ENCODE measurements at regions not wholly inside any gene's neighbourhood (a gene's known extent, or its start where the extent isn't known, plus 50 kb on each side); places are given as distances from the start of the nearest gene placed in this dataset.
"Not testable (repeated sequence)": the region's sequence is repeated elsewhere in the genome, so short reads cannot be mapped to it uniquely, and the experiment has no call there.

DNA sequence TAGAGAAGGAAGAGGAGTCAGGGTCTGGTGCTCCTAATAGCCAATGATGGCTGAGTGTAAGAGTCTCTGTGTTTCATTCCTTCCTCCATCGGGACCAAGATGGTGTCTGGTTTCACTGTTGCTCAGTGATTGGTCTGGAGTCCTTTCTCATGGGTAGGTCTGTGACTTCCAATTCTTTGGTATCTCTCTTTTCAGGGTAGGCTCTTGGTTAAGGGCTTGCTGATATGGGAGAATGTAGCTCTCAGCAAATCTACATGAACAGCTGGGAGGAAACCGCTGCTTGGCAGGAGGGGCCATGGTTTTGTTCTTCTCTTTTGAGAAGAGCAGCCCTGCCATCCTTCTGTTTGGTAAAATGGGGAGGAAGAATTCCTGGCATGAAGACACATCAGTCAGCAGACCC is 209.1 kb upstream of the PODXL start:
- Histone ChIP-seq H3K27ac (ENCODE audit: low read depth, low read length) (no peak overlapping the region), H3K36me3 (ENCODE audit: control insufficient read depth, insufficient read depth, low read length) (no peaks in the 10 kb centered on the region), H3K9ac (ENCODE audit: low read length) (no peak overlapping the region), H3K56ac (ENCODE audit: low read length) (no peak overlapping the region), H3K4me2 (ENCODE audit: low read length) (no peak overlapping the region), H3K23ac (ENCODE audit: low read length) (no peak overlapping the region), H3K79me2 (ENCODE audit: control insufficient read depth, insufficient read depth, low read length) (no peaks in the 10 kb centered on the region), H3K4me1 (ENCODE audit: control insufficient read depth, low read depth, low read length) (no peaks in the 10 kb centered on the region), H2BK5ac (ENCODE audit: low read length) (no peak overlapping the region), H3K4ac (ENCODE audit: low read depth, low read length) (no peak overlapping the region), H4K5ac (ENCODE audit: low read length) (no peak overlapping the region), H3K4me3 (ENCODE audit: low read length) (no peak overlapping the region), H2BK15ac (replicated peaks; ENCODE audit: low read depth) (no peak overlapping the region), H2BK120ac (ENCODE audit: low read depth, low read length) (no peak overlapping the region), H3K27me3 (ENCODE audit: insufficient read depth, low read length, poor library complexity) (peaks cover 2% of the 10 kb centered on the region), H2AK5ac (ENCODE audit: low read length) (no peak overlapping the region), H4K8ac (ENCODE audit: low read depth, low read length) (no peak overlapping the region), H3K18ac (ENCODE audit: low read length) (no peak overlapping the region), H3K79me1 (ENCODE audit: low read length) (no peaks in the 10 kb centered on the region)
- WGBS (ENCODE audit: extremely low coverage, insufficient coverage, low lambda C conversion rate): no CpG with 5 or more reads among the region's 2 CpGs
- peak; percentile 11 for DNase-seq

DNA sequence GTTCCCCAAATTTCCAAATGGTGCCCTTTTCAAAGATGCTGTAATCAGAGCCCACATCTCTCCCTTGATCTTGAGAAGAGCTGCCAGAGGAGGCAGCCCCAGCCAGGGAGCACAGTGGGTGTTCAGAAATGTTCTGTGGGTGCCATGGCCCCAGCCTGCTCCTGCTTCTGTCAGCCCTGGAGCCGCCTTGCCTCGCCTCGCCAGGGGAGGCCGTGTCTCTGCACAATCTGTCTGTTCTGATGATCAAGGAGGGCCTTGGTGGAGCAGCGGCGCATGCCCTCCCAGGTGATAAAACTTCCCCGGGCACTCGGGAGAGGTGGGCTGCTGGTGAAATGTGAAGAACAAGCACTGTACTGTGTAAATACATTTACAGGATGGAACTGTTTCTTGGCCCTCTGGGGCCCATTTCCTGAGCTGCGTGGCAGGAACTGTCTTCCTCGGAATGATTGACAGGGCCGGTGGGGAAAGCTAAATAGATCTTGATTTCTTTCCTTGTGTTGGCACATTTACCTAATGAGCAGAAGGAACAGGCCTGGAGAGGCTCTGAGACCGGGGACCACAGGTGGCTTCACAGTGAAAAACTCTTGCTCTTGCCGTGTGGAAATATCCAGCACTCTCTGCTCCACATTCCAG is 207.8 kb upstream of the PODXL start:
- H3K4me1 ChIP-seq (ENCODE audit: control insufficient read depth, low read depth, low read length): no peaks in the 10 kb centered on the region
- H2BK15ac ChIP-seq (replicated peaks; ENCODE audit: low read depth): no peak overlapping the region
- no peak overlapping the region for H3K18ac ChIP-seq (ENCODE audit: low read length)
- H3K56ac ChIP-seq (ENCODE audit: low read length): no peak overlapping the region
- H4K8ac ChIP-seq (ENCODE audit: low read depth, low read length): no peak overlapping the region
- no peak for DNase-seq
- H3K23ac ChIP-seq (ENCODE audit: low read length): no peak overlapping the region
- H3K4me2 ChIP-seq (ENCODE audit: low read length): no peak overlapping the region
- H3K27ac ChIP-seq (ENCODE audit: low read depth, low read length): no peak overlapping the region
- H4K5ac ChIP-seq (ENCODE audit: low read length): no peak overlapping the region
- no peak overlapping the region for H2AK5ac ChIP-seq (ENCODE audit: low read length)
- no peaks in the 10 kb centered on the region for H3K79me2 ChIP-seq (ENCODE audit: control insufficient read depth, insufficient read depth, low read length)
- H3K27me3 ChIP-seq (ENCODE audit: insufficient read depth, low read length, poor library complexity): peaks cover 2% of the 10 kb centered on the region
- no peaks in the 10 kb centered on the region for H3K79me1 ChIP-seq (ENCODE audit: low read length)
- H2BK5ac ChIP-seq (ENCODE audit: low read length): no peak overlapping the region
- no peak overlapping the region for H3K4ac ChIP-seq (ENCODE audit: low read depth, low read length)
- no peaks in the 10 kb centered on the region for H3K36me3 ChIP-seq (ENCODE audit: control insufficient read depth, insufficient read depth, low read length)
- no CpG with 5 or more reads among the region's 13 CpGs for WGBS (ENCODE audit: extremely low coverage, insufficient coverage, low lambda C conversion rate)
- H3K4me3 ChIP-seq (ENCODE audit: low read length): no peak overlapping the region
- H2BK120ac ChIP-seq (ENCODE audit: low read depth, low read length): no peak overlapping the region
- H3K9ac ChIP-seq (ENCODE audit: low read length): no peak overlapping the region

GRCh38 chr7:131762753-131763152 is 206.3 kb upstream of the PODXL start:
- Histone ChIP-seq H3K36me3 (ENCODE audit: control insufficient read depth, insufficient read depth, low read length) (no peaks in the 10 kb centered on the region), H3K4me2 (ENCODE audit: low read length) (no peak overlapping the region), H4K8ac (ENCODE audit: low read depth, low read length) (no peak overlapping the region), H3K9ac (ENCODE audit: low read length) (no peak overlapping the region), H4K5ac (ENCODE audit: low read length) (no peak overlapping the region), H3K79me2 (ENCODE audit: control insufficient read depth, insufficient read depth, low read length) (no peaks in the 10 kb centered on the region), H3K23ac (ENCODE audit: low read length) (no peak overlapping the region), H3K56ac (ENCODE audit: low read length) (no peak overlapping the region), H2BK120ac (ENCODE audit: low read depth, low read length) (no peak overlapping the region), H3K4me3 (ENCODE audit: low read length) (no peak overlapping the region), H2AK5ac (ENCODE audit: low read length) (no peak overlapping the region), H3K4me1 (ENCODE audit: control insufficient read depth, low read depth, low read length) (no peaks in the 10 kb centered on the region), H3K27me3 (ENCODE audit: insufficient read depth, low read length, poor library complexity) (peaks cover 2% of the 10 kb centered on the region), H3K27ac (ENCODE audit: low read depth, low read length) (no peak overlapping the region), H3K79me1 (ENCODE audit: low read length) (no peaks in the 10 kb centered on the region), H3K18ac (ENCODE audit: low read length) (no peak overlapping the region), H2BK5ac (ENCODE audit: low read length) (no peak overlapping the region), H2BK15ac (replicated peaks; ENCODE audit: low read depth) (no peak overlapping the region), H3K4ac (ENCODE audit: low read depth, low read length) (no peak overlapping the region)
- WGBS (ENCODE audit: extremely low coverage, insufficient coverage, low lambda C conversion rate): no CpG with 5 or more reads among the region's 2 CpGs
- DNase-seq: no peak

GRCh38 chr7:131755801-131756200 is 199.4 kb upstream of the PODXL start:
- not testable (repeated sequence) for H3K4me3 ChIP-seq (ENCODE audit: low read length); H3K23ac ChIP-seq (ENCODE audit: low read length); H3K79me1 ChIP-seq (ENCODE audit: low read length); H3K27me3 ChIP-seq (ENCODE audit: insufficient read depth, low read length, poor library complexity); H3K4me2 ChIP-seq (ENCODE audit: low read length); H4K5ac ChIP-seq (ENCODE audit: low read length); H3K18ac ChIP-seq (ENCODE audit: low read length); H3K9ac ChIP-seq (ENCODE audit: low read length); H3K36me3 ChIP-seq (ENCODE audit: control insufficient read depth, insufficient read depth, low read length); H2BK5ac ChIP-seq (ENCODE audit: low read length); H3K79me2 ChIP-seq (ENCODE audit: control insufficient read depth, insufficient read depth, low read length); H3K4me1 ChIP-seq (ENCODE audit: control insufficient read depth, low read depth, low read length); H3K4ac ChIP-seq (ENCODE audit: low read depth, low read length); H2BK120ac ChIP-seq (ENCODE audit: low read depth, low read length); H2BK15ac ChIP-seq (replicated peaks; ENCODE audit: low read depth); DNase-seq; H3K27ac ChIP-seq (ENCODE audit: low read depth, low read length); H4K8ac ChIP-seq (ENCODE audit: low read depth, low read length); H2AK5ac ChIP-seq (ENCODE audit: low read length); H3K56ac ChIP-seq (ENCODE audit: low read length)
- no CpG with 5 or more reads among the region's 28 CpGs for WGBS (ENCODE audit: extremely low coverage, insufficient coverage, low lambda C conversion rate)

GRCh38 chr7:131753620-131754222 is 197.3 kb upstream of the PODXL start:
- Histone ChIP-seq H4K8ac (ENCODE audit: low read depth, low read length) (no peak overlapping the region), H3K79me1 (ENCODE audit: low read length) (no peaks in the 10 kb centered on the region), H3K4ac (ENCODE audit: low read depth, low read length) (no peak overlapping the region), H2BK15ac (replicated peaks; ENCODE audit: low read depth) (no peak overlapping the region), H3K36me3 (ENCODE audit: control insufficient read depth, insufficient read depth, low read length) (no peaks in the 10 kb centered on the region), H3K4me1 (ENCODE audit: control insufficient read depth, low read depth, low read length) (no peaks in the 10 kb centered on the region), H3K9ac (ENCODE audit: low read length) (no peak overlapping the region), H3K56ac (ENCODE audit: low read length) (no peak overlapping the region), H3K27ac (ENCODE audit: low read depth, low read length) (no peak overlapping the region), H3K18ac (ENCODE audit: low read length) (no peak overlapping the region), H3K27me3 (ENCODE audit: insufficient read depth, low read length, poor library complexity) (no peaks in the 10 kb centered on the region), H2AK5ac (ENCODE audit: low read length) (no peak overlapping the region), H3K4me3 (ENCODE audit: low read length) (no peak overlapping the region), H4K5ac (ENCODE audit: low read length) (no peak overlapping the region), H3K23ac (ENCODE audit: low read length) (no peak overlapping the region), H3K79me2 (ENCODE audit: control insufficient read depth, insufficient read depth, low read length) (no peaks in the 10 kb centered on the region), H2BK120ac (ENCODE audit: low read depth, low read length) (no peak overlapping the region), H2BK5ac (ENCODE audit: low read length) (no peak overlapping the region), H3K4me2 (ENCODE audit: low read length) (no peak overlapping the region)
- WGBS (ENCODE audit: extremely low coverage, insufficient coverage, low lambda C conversion rate): no CpG with 5 or more reads among the region's 11 CpGs
- peak; percentile 70 for DNase-seq

All from mesendoderm (in vitro differentiated cells).